Suppressor macrophage treated with lipopolysaccharide for 4 hours (primary cell): ENCODE measurements at regions not wholly inside any gene's neighbourhood (a gene's known extent, or its start where the extent isn't known, plus 50 kb on each side); places are given as distances from the start of the nearest gene placed in this dataset.

Experiments used
- DNase-seq: peaks from one replicate; pipeline ENCODE4 v3.0.0-alpha.2; 2020

GRCh38 chr10:83166344-83166743 is 973.0 kb upstream of the GHITM start:
- no peak for DNase-seq

- no peak for DNase-seq
Measured at GRCh38 chr10:83167081-83167480, 972.2 kb upstream of the GHITM start.

GRCh38 chr10:83176901-83177300 is 962.4 kb upstream of the GHITM start:
- no peak for DNase-seq

DNA sequence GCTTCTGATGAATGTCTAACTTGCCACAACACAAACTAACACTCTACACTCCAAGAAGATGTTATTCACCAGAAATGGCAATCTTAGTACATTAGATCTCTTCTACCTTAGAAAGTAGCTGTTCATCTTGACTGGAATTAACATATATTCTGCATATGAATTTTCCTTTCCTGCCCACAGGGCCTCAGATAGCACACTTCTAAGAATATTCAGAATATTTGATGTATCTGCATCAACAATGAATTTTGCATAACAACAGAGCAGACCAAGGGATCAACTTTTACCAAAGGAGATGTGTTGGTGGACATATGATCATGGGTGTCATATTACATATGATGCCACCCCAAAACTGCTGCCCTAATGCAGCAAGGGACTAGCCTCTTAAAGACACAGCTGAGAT is 960.8 kb upstream of the GHITM start:
- no peak for DNase-seq

GRCh38 chr10:83179371-83179770 is 959.9 kb upstream of the GHITM start:
- no peak for DNase-seq

- no peak for DNase-seq
Measured at GRCh38 chr10:83182076-83182475, 957.2 kb upstream of the GHITM start.

- no peak for DNase-seq
Measured at GRCh38 chr10:83184641-83185040, 954.7 kb upstream of the GHITM start.

DNA sequence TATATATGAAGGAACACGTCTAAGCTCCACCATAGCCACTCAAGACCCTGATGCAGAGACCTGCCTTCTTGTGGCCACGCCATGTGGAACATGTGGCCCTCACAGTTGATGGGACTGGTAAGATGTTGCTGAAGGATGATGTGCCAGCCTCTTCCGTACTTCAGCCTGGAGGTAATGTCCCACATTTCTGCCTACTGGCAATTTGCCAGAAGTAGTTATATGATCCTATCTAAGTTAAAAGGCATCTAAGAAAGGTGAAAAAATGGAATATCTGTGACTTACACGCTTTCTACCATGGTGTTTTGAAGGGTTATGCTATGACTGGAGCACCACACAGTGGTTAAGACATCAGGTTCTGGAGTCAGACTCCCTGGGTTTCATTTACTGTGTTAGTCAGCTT is 948.7 kb upstream of the GHITM start:
- DNase-seq, result no peak

GRCh38 chr10:83193026-83193425 is 946.3 kb upstream of the GHITM start:
- no peak for DNase-seq

DNA sequence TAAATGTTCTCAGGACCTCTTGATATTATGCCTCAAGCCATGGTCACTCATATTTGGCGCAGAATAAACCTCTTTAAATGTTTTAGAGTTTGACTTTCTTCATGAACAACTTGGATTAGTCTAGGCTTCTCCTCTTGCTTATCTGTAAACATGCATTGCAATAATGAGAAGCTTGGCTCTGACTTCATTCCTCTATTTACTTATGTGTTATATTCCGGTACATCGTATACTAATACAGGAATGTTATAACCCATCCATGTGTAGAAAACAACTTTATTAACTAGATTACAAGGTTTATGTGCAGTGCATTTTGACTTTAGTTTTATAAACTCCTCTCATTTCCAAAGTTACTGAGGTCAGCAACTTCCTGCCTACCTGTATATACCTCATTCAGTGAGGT is 944.3 kb upstream of the GHITM start:
- no peak for DNase-seq

- DNase-seq, result no peak
Measured at GRCh38 chr10:83199374-83199773, 939.9 kb upstream of the GHITM start.

GRCh38 chr10:83205861-83206260 is 933.4 kb upstream of the GHITM start:
- no peak for DNase-seq

DNA sequence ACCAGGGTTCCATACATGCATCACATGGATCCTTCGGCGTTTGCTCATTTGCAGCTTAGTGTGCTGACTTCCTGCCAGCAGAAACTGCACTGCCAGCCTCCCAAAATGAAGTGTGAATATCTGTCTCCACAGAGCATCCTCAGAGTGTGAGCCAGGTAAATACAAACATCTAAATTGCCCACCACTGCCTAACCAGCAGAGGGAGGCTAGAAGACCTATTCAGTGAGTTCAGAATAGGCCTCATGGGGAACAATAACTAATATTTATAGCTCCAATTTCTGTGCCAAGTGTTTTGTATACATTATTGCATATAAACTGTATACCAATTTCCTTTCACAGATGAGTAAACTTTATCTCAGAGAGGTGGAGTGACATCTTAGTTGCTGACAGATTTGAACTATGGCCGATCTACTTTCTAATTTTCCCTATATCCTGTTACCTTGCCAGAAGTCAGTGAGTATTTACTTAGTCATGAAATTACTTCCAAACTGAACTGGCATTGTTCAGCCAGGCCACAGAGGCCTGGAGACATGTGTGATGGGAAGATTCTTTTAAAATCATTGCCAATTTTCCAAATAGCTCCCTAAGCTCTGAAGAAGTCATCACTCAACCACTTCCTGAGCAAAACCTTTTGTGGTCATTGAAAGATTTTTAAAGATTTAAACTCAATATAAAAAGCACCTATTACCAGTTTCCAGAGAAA is 926.5 kb upstream of the GHITM start:
- DNase-seq, result no peak

GRCh38 chr10:83214136-83214535 is 925.2 kb upstream of the GHITM start:
- DNase-seq, result no peak

DNA sequence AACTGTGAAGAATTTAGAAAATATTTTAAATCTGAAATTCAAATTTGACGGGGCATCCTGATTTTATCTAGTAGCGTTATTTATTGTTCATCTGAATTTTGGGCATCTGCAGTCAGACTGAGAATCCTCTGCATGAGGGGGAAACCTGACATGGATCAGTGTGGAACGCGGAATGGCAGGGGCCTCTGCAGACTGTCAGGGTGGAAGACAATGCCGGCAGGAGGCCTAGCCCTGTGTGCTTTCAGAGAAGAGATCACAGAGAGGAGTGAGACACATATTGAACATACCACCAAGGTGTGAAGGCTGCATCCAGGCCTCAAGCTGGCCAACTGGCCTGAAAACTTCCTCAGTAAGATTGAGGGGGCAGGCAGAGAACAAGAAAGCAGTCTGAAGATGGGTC is 921.1 kb upstream of the GHITM start:
- no peak for DNase-seq

- no peak for DNase-seq
Measured at GRCh38 chr10:83222300-83222699, 917.0 kb upstream of the GHITM start.

DNA sequence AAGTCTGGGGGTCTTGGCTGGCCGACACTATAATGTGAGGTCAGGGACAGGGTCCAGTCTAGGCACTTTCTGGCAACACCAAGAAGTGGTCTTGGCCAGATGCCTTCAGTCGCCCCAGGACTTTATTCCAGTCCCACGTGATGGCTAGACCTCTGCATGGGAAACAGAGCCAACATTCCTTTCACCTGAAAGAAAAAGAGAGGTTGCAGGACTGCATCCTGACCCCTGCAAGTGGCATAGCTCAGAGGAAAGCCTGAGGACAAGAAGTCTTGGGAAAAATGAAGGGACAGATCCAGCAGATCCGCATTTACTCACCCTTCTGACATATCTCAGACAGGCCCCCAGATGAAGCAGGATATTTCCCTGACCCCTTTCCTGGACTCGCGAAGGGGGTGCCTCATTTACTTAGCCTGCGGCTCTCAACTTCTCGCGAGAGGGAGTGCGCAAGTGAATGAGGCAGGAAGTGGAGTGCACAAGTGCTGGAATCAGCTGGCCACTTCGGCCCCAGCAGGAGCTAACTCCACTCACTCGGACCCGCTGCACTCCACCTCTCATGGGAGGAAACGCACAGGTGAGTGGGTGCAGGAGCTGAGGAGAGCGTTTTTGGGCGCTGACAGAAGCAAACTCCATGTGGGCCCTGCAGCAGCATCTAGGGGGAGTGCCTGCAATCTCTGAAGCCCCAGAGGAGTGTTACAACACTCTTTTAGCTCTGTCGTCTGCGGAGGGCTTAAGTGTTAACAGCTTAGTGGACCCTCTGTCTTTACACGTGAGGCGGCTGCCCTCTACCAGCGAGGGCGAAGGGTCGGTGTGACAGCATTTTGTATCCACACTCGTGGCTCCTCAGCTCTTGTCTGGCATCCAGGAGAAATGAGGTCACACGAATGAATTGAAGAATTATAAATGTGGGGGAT is 916.2 kb upstream of the GHITM start:
- no peak for DNase-seq

DNA sequence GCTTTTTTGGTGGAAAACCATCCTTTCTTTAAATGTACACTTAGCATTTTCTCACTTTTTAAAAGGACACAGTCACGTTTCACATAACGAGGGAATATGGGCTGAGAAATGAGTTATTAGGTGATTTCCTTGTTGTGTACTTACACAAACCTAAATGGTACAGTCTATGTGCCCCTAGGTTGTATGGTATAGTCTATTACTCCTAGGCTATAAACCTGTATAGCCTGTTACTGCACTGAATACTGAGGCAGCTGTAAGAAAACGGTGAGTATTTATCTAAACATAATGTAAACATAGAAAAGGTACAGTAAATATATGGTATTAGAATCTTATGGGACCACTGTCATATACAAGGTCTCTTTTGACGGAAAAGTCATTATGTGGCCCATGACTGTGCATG is 913.5 kb upstream of the GHITM start:
- no peak for DNase-seq

GRCh38 chr10:83229991-83230390 is 909.3 kb upstream of the GHITM start:
- no peak for DNase-seq

DNA sequence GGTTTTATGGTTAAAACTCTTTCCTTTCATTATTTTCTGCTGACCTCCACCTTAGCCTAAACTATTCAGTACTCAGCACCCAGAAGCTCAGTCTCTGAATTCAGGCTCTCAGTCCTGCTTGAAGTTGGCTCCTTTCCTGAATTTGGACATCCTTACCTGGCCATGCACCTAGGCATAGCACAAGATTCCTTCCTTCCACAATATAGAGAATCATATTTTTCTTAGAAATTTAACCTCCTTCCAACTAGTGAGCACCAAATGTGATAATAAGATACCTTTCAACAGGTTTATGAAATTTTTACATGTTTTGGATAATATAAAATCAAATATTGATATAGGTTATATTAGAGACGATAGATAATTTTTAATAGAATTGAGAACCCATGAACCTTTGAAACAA is 905.6 kb upstream of the GHITM start:
- no peak for DNase-seq

GRCh38 chr10:83248106-83248631 is 891.1 kb upstream of the GHITM start:
- DNase-seq, result no peak

- DNase-seq, result no peak
Measured at GRCh38 chr10:83250396-83250795, 888.9 kb upstream of the GHITM start.

DNA sequence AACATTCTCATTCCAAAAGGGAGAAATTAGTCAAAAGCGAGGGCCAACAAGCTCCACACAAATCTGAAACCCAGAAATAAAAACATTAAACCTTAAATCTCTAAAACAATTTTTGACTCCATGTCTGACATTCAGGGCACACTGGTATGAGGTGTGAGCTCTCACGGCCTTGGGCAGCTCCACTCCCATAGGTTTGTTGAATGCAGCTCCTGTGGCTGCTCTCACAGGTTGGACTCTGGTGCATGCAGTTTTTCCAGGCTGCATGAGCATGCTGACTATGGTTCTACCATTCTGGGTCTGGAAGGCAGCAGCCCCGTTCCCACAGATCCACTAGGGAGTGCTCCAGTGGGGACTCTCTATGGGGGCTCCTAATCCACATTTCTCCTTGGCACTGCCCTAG is 887.1 kb upstream of the GHITM start:
- no peak for DNase-seq

GRCh38 chr10:83252596-83252995 is 886.7 kb upstream of the GHITM start:
- no peak for DNase-seq
